ENCODE measurements at regions not wholly inside any gene's neighbourhood (a gene's known extent, or its start where the extent isn't known, plus 50 kb on each side); places are given as distances from the start of the nearest gene placed in this dataset.

DNA sequence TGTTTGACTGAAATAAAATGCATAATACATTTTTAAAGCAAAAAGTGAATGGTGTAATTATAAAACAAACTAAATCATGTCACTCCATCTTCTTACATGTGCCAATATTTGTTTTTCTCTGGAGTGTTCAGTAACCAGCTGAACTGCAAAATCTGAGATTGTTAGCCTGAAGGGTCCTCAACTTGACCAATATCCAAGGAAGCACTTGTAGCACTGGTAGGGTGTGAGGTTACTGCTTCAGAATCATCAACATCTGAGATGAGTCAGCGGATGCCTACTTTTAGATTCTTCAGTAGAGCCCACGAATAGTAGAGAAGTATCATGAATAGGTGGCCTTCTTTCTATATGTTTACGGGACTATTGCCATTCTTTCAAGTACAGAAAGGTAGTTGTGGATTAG, 226.7 kb downstream of the TLE4 start:
- intact Hi-C loops (cut with micrococcal nuclease), result no loop called here
- no peak overlapping the region for H3K4me3 Mint-ChIP-seq
- no peaks in the 10 kb centered on the region for H3K9me3 Mint-ChIP-seq
- no peaks in the 10 kb centered on the region for H3K27me3 Mint-ChIP-seq
- CTCF ChIA-PET, result no interaction called here
- DNase-seq (no peak), ATAC-seq (ENCODE audit: low read depth) (no peak)
- TF ChIP-seq CTCF (IDR thresholded peaks at IDR 0.05), result no peak
- H3K36me3 Mint-ChIP-seq (ENCODE audit: low read depth), result no peaks in the 10 kb centered on the region
- POLR2A ChIA-PET, result no interaction called here
- H3K4me1 Mint-ChIP-seq, result no peaks in the 10 kb centered on the region
- H3K27ac Mint-ChIP-seq, result no peak overlapping the region

GRCh38 chr9:79796411-79796810, 224.6 kb downstream of the TLE4 start:
- intact Hi-C loops (cut with micrococcal nuclease), result no loop called here
- CTCF ChIA-PET, result no interaction called here

GRCh38 chr9:79788662-79789061, 216.9 kb downstream of the TLE4 start:
- H3K4me1 Mint-ChIP-seq, result no peaks in the 10 kb centered on the region
- H3K27ac Mint-ChIP-seq, result no peak overlapping the region
- ATAC-seq (ENCODE audit: low read depth) (no peak), DNase-seq (no peak)
- CTCF ChIA-PET, result no interaction called here
- H3K27me3 Mint-ChIP-seq, result peaks cover 2% of the 10 kb centered on the region
- H3K36me3 Mint-ChIP-seq (ENCODE audit: low read depth), result peaks cover 2% of the 10 kb centered on the region
- no peak for TF ChIP-seq CTCF (IDR thresholded peaks at IDR 0.05)
- POLR2A ChIA-PET, result no interaction called here
- peaks cover 12% of the 10 kb centered on the region for H3K9me3 Mint-ChIP-seq
- H3K4me3 Mint-ChIP-seq, result no peak overlapping the region
- intact Hi-C loops (cut with micrococcal nuclease), result no loop called here

More at GRCh38 chr9:79796411-79796810, 224.6 kb downstream of the TLE4 start:
- ATAC-seq (ENCODE audit: low read depth) (no peak), DNase-seq (no peak)
- Mint-ChIP-seq H3K36me3 (ENCODE audit: low read depth) (no peaks in the 10 kb centered on the region), H3K27ac (no peak overlapping the region), H3K27me3 (no peaks in the 10 kb centered on the region), H3K4me3 (no peak overlapping the region), H3K4me1 (no peaks in the 10 kb centered on the region), H3K9me3 (no peaks in the 10 kb centered on the region)
- POLR2A ChIA-PET, result interaction anchor here (0.5 kb wide), 1 partner anchor 235 kb away, joined by 3 read pairs; no protein-coding TSS in a partner anchor
- TF ChIP-seq CTCF (IDR thresholded peaks at IDR 0.05), result no peak

DNA sequence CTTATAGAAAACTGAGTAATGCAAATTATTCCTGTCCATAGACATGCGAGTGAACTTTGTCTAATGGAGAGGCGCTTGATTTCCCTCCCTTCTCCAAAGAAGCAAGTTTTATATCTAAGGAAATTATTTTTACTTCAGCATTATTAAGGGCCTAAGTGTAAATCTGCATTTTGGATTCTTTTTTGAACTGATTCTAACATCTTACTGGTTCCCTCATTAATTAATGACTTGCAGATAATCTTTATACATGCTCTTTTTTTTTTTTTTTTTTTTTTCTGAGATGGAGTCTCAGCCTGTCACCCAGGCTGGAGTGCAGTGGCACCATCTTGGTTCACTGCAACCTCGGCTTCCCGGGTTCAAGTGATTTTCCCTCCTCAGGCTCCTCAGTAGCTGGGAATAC, 209.5 kb downstream of the TLE4 start:
- POLR2A ChIA-PET, result no interaction called here
- Mint-ChIP-seq H3K9me3 (no peaks in the 10 kb centered on the region), H3K4me3 (no peak overlapping the region), H3K27ac (no peak overlapping the region), H3K4me1 (no peaks in the 10 kb centered on the region), H3K36me3 (ENCODE audit: low read depth) (no peaks in the 10 kb centered on the region), H3K27me3 (peaks cover 2% of the 10 kb centered on the region)
- DNase-seq, result no peak
- no peak for ATAC-seq (ENCODE audit: low read depth)
- no peak for TF ChIP-seq CTCF (IDR thresholded peaks at IDR 0.05)
- CTCF ChIA-PET, result no interaction called here
- intact Hi-C loops (cut with micrococcal nuclease), result no loop called here

DNA sequence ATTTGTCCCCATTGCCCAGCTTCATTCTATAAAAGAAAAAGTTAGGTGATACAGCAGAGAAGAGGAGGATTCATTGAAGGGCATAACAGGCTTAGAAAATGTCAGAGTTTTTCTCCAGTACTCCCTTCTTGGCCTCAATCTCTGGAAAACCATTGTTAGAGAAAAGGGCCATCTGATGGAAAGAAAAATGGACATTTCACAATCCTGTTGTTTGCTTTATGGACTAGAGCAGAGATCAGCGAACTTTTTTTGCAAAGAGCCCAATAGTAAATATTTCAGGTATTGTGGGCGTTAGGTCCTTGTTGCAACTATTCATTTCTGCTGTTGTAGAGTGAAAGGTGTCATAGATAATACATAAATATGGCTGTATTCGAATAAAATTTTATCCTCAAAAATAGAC, 208.8 kb downstream of the TLE4 start:
- ChIA-PET CTCF (no interaction called here), POLR2A (no interaction called here)
- no peak overlapping the region for H3K27ac Mint-ChIP-seq

More for the DNA sequence above, 208.8 kb downstream of the TLE4 start:
- intact Hi-C loops (cut with micrococcal nuclease), result no loop called here
- TF ChIP-seq CTCF (IDR thresholded peaks at IDR 0.05), result no peak
- no peaks in the 10 kb centered on the region for H3K9me3 Mint-ChIP-seq
- no peaks in the 10 kb centered on the region for H3K4me1 Mint-ChIP-seq
- DNase-seq (no peak), ATAC-seq (ENCODE audit: low read depth) (no peak)
- no peaks in the 10 kb centered on the region for H3K36me3 Mint-ChIP-seq (ENCODE audit: low read depth)
- H3K27me3 Mint-ChIP-seq, result peaks cover 2% of the 10 kb centered on the region
- no peak overlapping the region for H3K4me3 Mint-ChIP-seq

Measured in activated B cell treated with CpG ODN at 0.5 μM for 24 hours (primary cell).